ENCODE measurements at regions not wholly inside any gene's neighbourhood (a gene's known extent, or its start where the extent isn't known, plus 50 kb on each side); places are given as distances from the start of the nearest gene placed in this dataset.

DNA sequence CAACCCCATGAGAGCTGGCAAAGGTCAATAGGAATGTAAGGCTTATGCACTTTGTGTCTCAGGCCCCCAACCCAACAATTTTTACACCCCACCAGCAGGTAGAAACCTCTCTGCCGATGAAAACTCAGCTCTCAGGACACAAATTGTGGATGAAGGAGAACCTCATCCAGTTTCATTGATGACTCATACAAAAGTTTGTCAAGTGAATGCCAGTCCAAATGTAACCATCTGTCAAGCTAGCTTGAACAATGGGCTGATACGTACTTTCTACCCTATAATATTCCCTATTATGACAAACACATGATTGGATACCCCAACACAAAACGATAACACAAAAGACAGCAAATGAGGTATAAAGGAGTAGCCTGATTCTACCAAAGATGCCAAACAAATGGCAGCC lies 321.2 kb upstream of the TMEFF2 start (continued):
- TF ChIP-seq, protein P1, sequence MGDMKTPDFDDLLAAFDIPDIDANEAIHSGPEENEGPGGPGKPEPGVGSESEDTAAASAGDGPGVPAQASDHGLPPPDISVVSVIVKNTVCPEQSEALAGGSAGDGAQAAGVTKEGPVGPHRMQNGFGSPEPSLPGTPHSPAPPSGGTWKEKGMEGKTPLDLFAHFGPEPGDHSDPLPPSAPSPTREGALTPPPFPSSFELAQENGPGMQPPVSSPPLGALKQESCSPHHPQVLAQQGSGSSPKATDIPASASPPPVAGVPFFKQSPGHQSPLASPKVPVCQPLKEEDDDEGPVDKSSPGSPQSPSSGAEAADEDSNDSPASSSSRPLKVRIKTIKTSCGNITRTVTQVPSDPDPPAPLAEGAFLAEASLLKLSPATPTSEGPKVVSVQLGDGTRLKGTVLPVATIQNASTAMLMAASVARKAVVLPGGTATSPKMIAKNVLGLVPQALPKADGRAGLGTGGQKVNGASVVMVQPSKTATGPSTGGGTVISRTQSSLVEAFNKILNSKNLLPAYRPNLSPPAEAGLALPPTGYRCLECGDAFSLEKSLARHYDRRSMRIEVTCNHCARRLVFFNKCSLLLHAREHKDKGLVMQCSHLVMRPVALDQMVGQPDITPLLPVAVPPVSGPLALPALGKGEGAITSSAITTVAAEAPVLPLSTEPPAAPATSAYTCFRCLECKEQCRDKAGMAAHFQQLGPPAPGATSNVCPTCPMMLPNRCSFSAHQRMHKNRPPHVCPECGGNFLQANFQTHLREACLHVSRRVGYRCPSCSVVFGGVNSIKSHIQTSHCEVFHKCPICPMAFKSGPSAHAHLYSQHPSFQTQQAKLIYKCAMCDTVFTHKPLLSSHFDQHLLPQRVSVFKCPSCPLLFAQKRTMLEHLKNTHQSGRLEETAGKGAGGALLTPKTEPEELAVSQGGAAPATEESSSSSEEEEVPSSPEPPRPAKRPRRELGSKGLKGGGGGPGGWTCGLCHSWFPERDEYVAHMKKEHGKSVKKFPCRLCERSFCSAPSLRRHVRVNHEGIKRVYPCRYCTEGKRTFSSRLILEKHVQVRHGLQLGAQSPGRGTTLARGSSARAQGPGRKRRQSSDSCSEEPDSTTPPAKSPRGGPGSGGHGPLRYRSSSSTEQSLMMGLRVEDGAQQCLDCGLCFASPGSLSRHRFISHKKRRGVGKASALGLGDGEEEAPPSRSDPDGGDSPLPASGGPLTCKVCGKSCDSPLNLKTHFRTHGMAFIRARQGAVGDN (IDR thresholded peaks at IDR 0.05), result no peak
- no peak for TF ChIP-seq STAT3 (IDR thresholded peaks at IDR 0.05; ENCODE audit: low read depth, low read length)
- no peak for TF ChIP-seq NBN (IDR thresholded peaks at IDR 0.05)
- TF ChIP-seq, protein P2, sequence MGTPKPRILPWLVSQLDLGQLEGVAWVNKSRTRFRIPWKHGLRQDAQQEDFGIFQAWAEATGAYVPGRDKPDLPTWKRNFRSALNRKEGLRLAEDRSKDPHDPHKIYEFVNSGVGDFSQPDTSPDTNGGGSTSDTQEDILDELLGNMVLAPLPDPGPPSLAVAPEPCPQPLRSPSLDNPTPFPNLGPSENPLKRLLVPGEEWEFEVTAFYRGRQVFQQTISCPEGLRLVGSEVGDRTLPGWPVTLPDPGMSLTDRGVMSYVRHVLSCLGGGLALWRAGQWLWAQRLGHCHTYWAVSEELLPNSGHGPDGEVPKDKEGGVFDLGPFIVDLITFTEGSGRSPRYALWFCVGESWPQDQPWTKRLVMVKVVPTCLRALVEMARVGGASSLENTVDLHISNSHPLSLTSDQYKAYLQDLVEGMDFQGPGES (IDR thresholded peaks at IDR 0.05), result no peak
- TF ChIP-seq, protein P3, sequence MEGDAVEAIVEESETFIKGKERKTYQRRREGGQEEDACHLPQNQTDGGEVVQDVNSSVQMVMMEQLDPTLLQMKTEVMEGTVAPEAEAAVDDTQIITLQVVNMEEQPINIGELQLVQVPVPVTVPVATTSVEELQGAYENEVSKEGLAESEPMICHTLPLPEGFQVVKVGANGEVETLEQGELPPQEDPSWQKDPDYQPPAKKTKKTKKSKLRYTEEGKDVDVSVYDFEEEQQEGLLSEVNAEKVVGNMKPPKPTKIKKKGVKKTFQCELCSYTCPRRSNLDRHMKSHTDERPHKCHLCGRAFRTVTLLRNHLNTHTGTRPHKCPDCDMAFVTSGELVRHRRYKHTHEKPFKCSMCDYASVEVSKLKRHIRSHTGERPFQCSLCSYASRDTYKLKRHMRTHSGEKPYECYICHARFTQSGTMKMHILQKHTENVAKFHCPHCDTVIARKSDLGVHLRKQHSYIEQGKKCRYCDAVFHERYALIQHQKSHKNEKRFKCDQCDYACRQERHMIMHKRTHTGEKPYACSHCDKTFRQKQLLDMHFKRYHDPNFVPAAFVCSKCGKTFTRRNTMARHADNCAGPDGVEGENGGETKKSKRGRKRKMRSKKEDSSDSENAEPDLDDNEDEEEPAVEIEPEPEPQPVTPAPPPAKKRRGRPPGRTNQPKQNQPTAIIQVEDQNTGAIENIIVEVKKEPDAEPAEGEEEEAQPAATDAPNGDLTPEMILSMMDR (IDR thresholded peaks at IDR 0.05 in 2 of 3, conservative IDR thresholded peaks at IDR 0.05 in 1 of 3; ENCODE audit: control insufficient read depth in 2 of 3, extremely low read depth in 1 of 3, insufficient read depth in 1 of 3, low read depth in 3 of 3, low read length in 3 of 3), result no peak
- TF ChIP-seq, protein P4, sequence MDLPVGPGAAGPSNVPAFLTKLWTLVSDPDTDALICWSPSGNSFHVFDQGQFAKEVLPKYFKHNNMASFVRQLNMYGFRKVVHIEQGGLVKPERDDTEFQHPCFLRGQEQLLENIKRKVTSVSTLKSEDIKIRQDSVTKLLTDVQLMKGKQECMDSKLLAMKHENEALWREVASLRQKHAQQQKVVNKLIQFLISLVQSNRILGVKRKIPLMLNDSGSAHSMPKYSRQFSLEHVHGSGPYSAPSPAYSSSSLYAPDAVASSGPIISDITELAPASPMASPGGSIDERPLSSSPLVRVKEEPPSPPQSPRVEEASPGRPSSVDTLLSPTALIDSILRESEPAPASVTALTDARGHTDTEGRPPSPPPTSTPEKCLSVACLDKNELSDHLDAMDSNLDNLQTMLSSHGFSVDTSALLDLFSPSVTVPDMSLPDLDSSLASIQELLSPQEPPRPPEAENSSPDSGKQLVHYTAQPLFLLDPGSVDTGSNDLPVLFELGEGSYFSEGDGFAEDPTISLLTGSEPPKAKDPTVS (IDR thresholded peaks at IDR 0.05; ENCODE audit: low read depth, low read length), result no peak

All from GM12878 (cell line).